ENCODE measurements at regions not wholly inside any gene's neighbourhood (a gene's known extent, or its start where the extent isn't known, plus 50 kb on each side); places are given as distances from the start of the nearest gene placed in this dataset.
"Not testable (repeated sequence)": the region's sequence is repeated elsewhere in the genome, so short reads cannot be mapped to it uniquely, and the experiment has no call there.

DNA sequence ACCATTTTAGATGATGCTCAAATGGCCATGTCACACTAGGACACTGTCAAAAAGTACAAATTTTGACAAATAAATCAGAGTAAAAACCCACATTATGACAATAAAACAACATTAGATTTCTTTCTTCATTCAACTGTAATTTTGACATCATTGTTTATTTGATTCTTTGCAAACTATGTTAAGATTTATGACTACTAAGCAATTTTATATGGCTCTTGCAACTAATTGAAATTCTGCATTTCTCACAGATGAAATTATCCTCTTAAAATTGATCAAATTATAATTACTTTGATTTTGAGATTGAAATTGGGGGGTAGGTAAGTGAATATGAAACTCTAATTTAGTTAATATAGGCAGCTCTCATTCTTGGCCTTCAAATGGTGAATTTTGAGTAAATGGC lies 59.8 kb downstream of the ATOH1 start:
- Mint-ChIP-seq H3K27me3 (no peaks in the 10 kb centered on the region), H3K27ac (no peak overlapping the region), H3K9me3 (no peaks in the 10 kb centered on the region), H3K4me1 (no peaks in the 10 kb centered on the region), H3K36me3 (ENCODE audit: low read depth) (no peaks in the 10 kb centered on the region), H3K4me3 (no peak overlapping the region)
- no peak for DNase-seq
- intact Hi-C loops (cut with micrococcal nuclease) = no loop called here

DNA sequence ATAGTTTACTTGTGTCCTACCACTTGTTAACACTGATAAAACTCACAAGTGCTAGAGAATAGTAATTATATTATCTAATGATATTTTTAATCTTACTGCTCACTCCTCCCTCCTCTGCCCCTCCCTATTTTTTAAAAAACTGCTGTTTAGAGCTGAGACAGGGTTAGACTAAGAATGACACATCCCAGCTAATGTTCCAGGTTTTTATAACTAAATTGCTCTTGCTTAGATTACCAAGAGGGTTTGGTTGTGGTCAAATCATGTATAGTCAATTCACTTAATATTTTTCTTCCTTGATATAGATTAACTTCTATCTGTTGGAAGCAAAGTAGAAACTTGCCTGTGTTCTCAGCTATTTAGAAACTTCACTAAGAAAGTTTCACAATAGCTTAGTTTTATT lies 60.2 kb downstream of the ATOH1 start:
- no peak for DNase-seq
- Mint-ChIP-seq H3K27ac (no peak overlapping the region), H3K4me1 (no peaks in the 10 kb centered on the region), H3K27me3 (no peaks in the 10 kb centered on the region), H3K4me3 (no peak overlapping the region), H3K9me3 (no peaks in the 10 kb centered on the region), H3K36me3 (ENCODE audit: low read depth) (no peaks in the 10 kb centered on the region)
- intact Hi-C loops (cut with micrococcal nuclease) = no loop called here

DNA sequence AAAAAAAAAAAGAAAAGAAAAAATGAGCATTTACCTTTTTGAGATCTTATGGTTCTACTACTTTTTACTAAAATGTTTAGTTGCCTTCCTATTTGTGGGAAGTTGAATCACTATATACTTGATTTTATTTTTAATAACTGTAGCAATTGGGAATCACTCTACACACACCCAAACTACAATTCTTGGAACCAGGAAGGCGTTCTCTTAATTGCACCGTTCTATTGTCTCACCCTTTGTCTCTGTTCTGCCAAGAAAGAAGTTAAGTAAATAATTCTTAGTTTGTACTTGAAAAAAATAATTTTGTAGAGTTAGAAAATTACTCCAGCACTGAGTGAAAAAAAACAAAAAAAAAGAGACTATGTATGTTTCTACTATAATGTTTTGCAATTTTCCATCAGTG lies 62.7 kb downstream of the ATOH1 start:
- H3K27ac Mint-ChIP-seq = no peak overlapping the region
- no peak overlapping the region for H3K4me3 Mint-ChIP-seq
- H3K27me3 Mint-ChIP-seq = no peaks in the 10 kb centered on the region
- no peaks in the 10 kb centered on the region for H3K9me3 Mint-ChIP-seq
- no peaks in the 10 kb centered on the region for H3K4me1 Mint-ChIP-seq
- H3K36me3 Mint-ChIP-seq (ENCODE audit: low read depth) = no peaks in the 10 kb centered on the region
- intact Hi-C loops (cut with micrococcal nuclease) = no loop called here
- DNase-seq = no peak

DNA sequence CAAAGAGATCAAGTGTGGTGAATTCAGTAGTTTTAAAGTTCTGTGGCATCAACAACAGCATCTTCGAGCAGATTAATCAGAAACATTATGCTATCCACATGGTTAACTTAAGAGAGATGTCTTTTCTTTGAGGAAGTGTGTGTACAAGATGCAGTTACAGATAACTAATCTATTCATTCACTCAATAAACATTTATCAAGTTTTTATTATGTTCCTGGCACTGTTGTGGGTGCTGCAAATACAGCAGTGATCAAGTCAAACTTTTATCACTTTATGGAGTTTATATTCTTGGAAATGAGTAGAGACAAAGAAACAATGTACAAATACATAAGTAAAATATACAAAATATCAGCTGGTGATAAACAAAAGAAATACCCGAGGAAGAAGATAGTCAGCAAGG lies 66.4 kb downstream of the ATOH1 start:
- DNase-seq = no peak
- Mint-ChIP-seq H3K27me3 (no peaks in the 10 kb centered on the region), H3K4me1 (no peaks in the 10 kb centered on the region), H3K9me3 (no peaks in the 10 kb centered on the region), H3K27ac (no peak overlapping the region), H3K4me3 (no peak overlapping the region), H3K36me3 (ENCODE audit: low read depth) (no peaks in the 10 kb centered on the region)
- intact Hi-C loops (cut with micrococcal nuclease) = no loop called here

- no peaks in the 10 kb centered on the region for H3K9me3 Mint-ChIP-seq
- no peaks in the 10 kb centered on the region for H3K4me1 Mint-ChIP-seq
- no peak overlapping the region for H3K27ac Mint-ChIP-seq
- H3K36me3 Mint-ChIP-seq (ENCODE audit: low read depth) = no peaks in the 10 kb centered on the region
- H3K4me3 Mint-ChIP-seq = no peak overlapping the region
- no peaks in the 10 kb centered on the region for H3K27me3 Mint-ChIP-seq
- DNase-seq = no peak
- intact Hi-C loops (cut with micrococcal nuclease) = no loop called here
These were observed 68.0 kb downstream of the ATOH1 start for GRCh38 chr4:93896516-93896915.

DNA sequence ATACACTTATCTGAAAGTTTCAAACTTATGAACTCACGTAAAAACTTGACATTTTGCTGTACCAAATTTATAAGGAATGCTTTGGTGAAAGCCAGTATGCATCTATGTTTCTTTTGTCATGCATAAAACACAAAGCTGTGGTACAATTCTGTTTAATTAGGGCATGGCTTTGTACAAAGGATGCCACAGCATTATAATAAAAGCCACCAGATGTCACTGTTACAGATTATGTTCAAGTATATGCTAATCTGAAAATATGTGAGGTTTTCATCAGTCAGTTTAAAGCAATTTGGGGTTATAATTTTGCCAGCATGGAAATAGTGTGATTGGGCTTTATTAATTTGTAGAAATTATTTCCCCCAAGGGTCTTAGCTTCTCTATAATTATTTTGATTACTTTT lies 69.0 kb downstream of the ATOH1 start:
- Mint-ChIP-seq H3K9me3 (no peaks in the 10 kb centered on the region), H3K36me3 (ENCODE audit: low read depth) (no peaks in the 10 kb centered on the region), H3K27ac (no peak overlapping the region), H3K27me3 (no peaks in the 10 kb centered on the region), H3K4me3 (no peak overlapping the region), H3K4me1 (no peaks in the 10 kb centered on the region)
- DNase-seq = no peak
- intact Hi-C loops (cut with micrococcal nuclease) = no loop called here

DNA sequence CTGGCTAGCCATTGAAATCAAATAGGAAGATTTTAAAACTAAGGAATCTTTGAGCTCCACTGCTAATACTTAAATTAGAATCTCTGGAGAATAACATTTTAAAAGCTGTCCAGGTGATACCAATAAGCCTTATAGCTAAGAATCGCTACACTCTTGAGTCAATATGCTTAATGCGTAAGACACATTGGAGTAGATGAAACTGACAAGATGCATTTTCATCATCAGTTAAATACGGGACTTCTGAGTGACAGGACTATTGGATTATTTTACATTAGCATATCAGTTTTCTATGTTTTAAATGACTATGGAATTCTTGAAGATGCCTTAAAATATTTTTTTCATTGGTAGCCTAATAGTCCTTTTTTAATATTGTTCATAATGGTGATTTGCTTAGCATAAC lies 80.2 kb downstream of the ATOH1 start:
- Mint-ChIP-seq H3K27me3 (no peaks in the 10 kb centered on the region), H3K27ac (no peak overlapping the region), H3K36me3 (ENCODE audit: low read depth) (no peaks in the 10 kb centered on the region), H3K9me3 (no peaks in the 10 kb centered on the region), H3K4me3 (no peak overlapping the region), H3K4me1 (no peaks in the 10 kb centered on the region)
- intact Hi-C loops (cut with micrococcal nuclease) = no loop called here
- DNase-seq = no peak

GRCh38 chr4:93911671-93912070 lies 83.1 kb downstream of the ATOH1 start:
- H3K27me3 Mint-ChIP-seq = no peaks in the 10 kb centered on the region
- H3K4me3 Mint-ChIP-seq = no peak overlapping the region
- H3K27ac Mint-ChIP-seq = no peak overlapping the region
- H3K9me3 Mint-ChIP-seq = no peaks in the 10 kb centered on the region
- no peak for DNase-seq
- no peaks in the 10 kb centered on the region for H3K4me1 Mint-ChIP-seq
- intact Hi-C loops (cut with micrococcal nuclease) = no loop called here
- H3K36me3 Mint-ChIP-seq (ENCODE audit: low read depth) = no peaks in the 10 kb centered on the region

DNA sequence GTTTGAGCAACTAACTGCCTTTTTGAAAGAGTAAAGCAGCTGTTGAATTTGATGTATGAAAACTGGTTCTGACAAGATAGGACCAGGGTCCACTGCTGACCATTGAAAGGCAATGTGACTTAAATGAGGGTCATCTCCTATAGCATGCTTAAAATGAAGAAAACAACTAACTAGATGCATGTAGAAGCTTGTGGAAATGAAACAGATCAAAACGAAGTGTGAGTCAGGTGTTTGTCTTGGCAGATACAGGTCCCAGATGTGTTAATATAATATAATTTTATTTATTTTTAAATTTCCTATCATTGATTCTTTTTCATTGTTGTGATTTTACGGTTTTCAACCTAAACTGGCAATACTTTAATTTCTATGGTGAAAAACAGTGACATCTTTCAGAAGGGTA lies 83.6 kb downstream of the ATOH1 start:
- H3K36me3 Mint-ChIP-seq (ENCODE audit: low read depth) = no peaks in the 10 kb centered on the region
- H3K4me1 Mint-ChIP-seq = no peaks in the 10 kb centered on the region
- H3K9me3 Mint-ChIP-seq = no peaks in the 10 kb centered on the region
- DNase-seq = no peak
- H3K4me3 Mint-ChIP-seq = no peak overlapping the region
- intact Hi-C loops (cut with micrococcal nuclease) = no loop called here
- no peak overlapping the region for H3K27ac Mint-ChIP-seq
- H3K27me3 Mint-ChIP-seq = no peaks in the 10 kb centered on the region

- Mint-ChIP-seq H3K9me3 (no peaks in the 10 kb centered on the region), H3K27ac (no peak overlapping the region), H3K4me3 (no peak overlapping the region), H3K27me3 (no peaks in the 10 kb centered on the region), H3K36me3 (ENCODE audit: low read depth) (no peaks in the 10 kb centered on the region), H3K4me1 (no peaks in the 10 kb centered on the region)
- intact Hi-C loops (cut with micrococcal nuclease) = no loop called here
- no peak for DNase-seq
These were observed 90.3 kb downstream of the ATOH1 start for GRCh38 chr4:93918856-93919255.

- H3K36me3 Mint-ChIP-seq (ENCODE audit: low read depth); intact Hi-C loops (cut with micrococcal nuclease); H3K4me1 Mint-ChIP-seq; H3K27me3 Mint-ChIP-seq; H3K27ac Mint-ChIP-seq; DNase-seq; H3K4me3 Mint-ChIP-seq: not testable (repeated sequence)
- peaks cover 11% of the 10 kb centered on the region for H3K9me3 Mint-ChIP-seq
These were observed 95.0 kb downstream of the ATOH1 start for GRCh38 chr4:93923570-93923969.

DNA sequence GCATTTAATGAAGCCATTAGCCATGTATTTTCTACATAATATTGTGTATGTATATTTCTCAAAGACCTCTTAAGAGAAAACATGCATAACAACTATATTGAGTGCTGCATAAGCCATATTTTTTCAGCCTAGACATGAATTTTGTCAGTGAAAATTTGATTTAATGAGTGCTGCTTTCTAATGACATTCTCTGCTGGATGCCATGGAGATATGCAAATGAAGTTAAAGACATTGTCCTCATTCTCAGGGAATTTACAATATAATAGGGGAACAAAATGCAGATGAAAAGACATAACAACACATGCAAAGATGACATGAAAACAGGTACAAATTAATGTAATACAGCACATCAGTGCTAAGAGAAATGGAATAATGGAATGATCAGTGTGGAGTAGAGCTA lies 118.7 kb downstream of the ATOH1 start:
- Mint-ChIP-seq H3K27me3 (no peaks in the 10 kb centered on the region), H3K36me3 (ENCODE audit: low read depth) (no peaks in the 10 kb centered on the region), H3K4me3 (no peak overlapping the region), H3K9me3 (peaks cover 4% of the 10 kb centered on the region), H3K27ac (no peak overlapping the region), H3K4me1 (no peaks in the 10 kb centered on the region)
- DNase-seq = no peak
- intact Hi-C loops (cut with micrococcal nuclease) = no loop called here

GRCh38 chr4:93950239-93950638 lies 121.7 kb downstream of the ATOH1 start:
- H3K9me3 Mint-ChIP-seq; DNase-seq; intact Hi-C loops (cut with micrococcal nuclease); H3K27me3 Mint-ChIP-seq; H3K4me3 Mint-ChIP-seq; H3K36me3 Mint-ChIP-seq (ENCODE audit: low read depth); H3K27ac Mint-ChIP-seq; H3K4me1 Mint-ChIP-seq: not testable (repeated sequence)

GRCh38 chr4:93957186-93957585 lies 128.6 kb downstream of the ATOH1 start:
- intact Hi-C loops (cut with micrococcal nuclease) = no loop called here
- Mint-ChIP-seq H3K4me3 (no peak overlapping the region), H3K4me1 (no peaks in the 10 kb centered on the region), H3K27ac (no peak overlapping the region), H3K27me3 (no peaks in the 10 kb centered on the region), H3K9me3 (peaks cover 5% of the 10 kb centered on the region), H3K36me3 (ENCODE audit: low read depth) (no peaks in the 10 kb centered on the region)
- no peak for DNase-seq

- H3K36me3 Mint-ChIP-seq (ENCODE audit: low read depth) = no peaks in the 10 kb centered on the region
- peaks cover 5% of the 10 kb centered on the region for H3K9me3 Mint-ChIP-seq
- H3K4me1 Mint-ChIP-seq = no peaks in the 10 kb centered on the region
- intact Hi-C loops (cut with micrococcal nuclease) = no loop called here
- no peak overlapping the region for H3K27ac Mint-ChIP-seq
- no peak overlapping the region for H3K4me3 Mint-ChIP-seq
- DNase-seq = no peak
- no peaks in the 10 kb centered on the region for H3K27me3 Mint-ChIP-seq
These were observed 131.9 kb downstream of the ATOH1 start for GRCh38 chr4:93960450-93960849.

DNA sequence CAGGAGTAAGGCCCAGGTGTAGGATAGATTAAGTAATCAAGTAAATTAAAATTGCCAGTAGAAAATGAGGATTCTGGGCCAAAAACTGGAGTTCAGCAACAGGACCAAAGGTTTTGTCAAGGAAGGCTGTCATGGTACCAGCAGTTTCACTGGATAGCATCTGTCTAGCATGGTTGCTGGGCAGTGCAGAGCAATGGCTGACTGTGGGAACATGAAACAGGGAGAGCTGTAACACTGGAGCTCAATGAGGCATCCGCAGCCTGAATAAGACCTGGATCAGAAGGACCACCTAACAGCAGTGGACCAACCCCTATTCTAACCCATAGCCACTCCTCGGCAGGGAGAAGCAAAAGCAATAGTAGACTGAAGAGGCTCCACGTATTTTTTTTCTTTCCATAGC lies 132.4 kb downstream of the ATOH1 start:
- H3K36me3 Mint-ChIP-seq (ENCODE audit: low read depth) = no peaks in the 10 kb centered on the region
- no peaks in the 10 kb centered on the region for H3K27me3 Mint-ChIP-seq
- intact Hi-C loops (cut with micrococcal nuclease) = no loop called here
- no peak overlapping the region for H3K4me3 Mint-ChIP-seq
- H3K4me1 Mint-ChIP-seq = no peaks in the 10 kb centered on the region
- no peak for DNase-seq
- peaks cover 5% of the 10 kb centered on the region for H3K9me3 Mint-ChIP-seq
- no peak overlapping the region for H3K27ac Mint-ChIP-seq

Measured in activated CD4-positive, alpha-beta T cell treated with anti-CD3 and anti-CD28 coated beads, Interleukin-2, amount 10 ng/mL, durations not matched to agents 24 days and 14 days (primary cell).